ENCODE measurements at regions not wholly inside any gene's neighbourhood (a gene's known extent, or its start where the extent isn't known, plus 50 kb on each side); places are given as distances from the start of the nearest gene placed in this dataset.

DNA sequence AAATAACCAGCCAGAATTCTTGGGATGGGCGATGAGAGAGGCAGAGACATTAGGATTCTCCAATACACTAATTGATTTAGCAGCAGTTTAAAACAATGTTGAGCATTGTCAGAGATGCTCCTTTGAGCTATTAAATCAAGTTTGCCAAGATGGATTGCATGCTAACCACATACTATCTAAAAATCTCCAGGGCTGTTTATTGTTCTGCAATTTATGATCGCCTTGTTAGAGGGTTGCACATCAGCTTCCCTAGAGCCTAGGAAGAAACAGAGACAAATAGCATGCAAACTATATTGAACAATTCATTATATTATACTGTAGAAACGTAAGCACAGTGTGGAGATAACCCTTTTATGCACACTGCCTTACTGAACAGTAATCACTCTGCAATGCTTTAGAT, 599.9 kb downstream of the SOX5 start:
- TF ChIP-seq CTCF (IDR thresholded peaks at IDR 0.05; ENCODE audit: insufficient read depth, low read length, poor library complexity, severe bottlenecking): no peak
- TF ChIP-seq EZH2phosphoT487 (conservative IDR thresholded peaks at IDR 0.05; ENCODE audit: low read length): no peak
